A673 (cell line): ENCODE measurements at regions not wholly inside any gene's neighbourhood (a gene's known extent, or its start where the extent isn't known, plus 50 kb on each side); places are given as distances from the start of the nearest gene placed in this dataset.

Experiments
- BruUV-seq: library from RNA; stranded (reverse); fragments of 400-500 nt; replicated peaks from 2 replicates; lab custom pipeline; 2021; lab: Mats Ljungman, UMichigan
- CTCF ChIA-PET: fragments of 300-600 bp; sonication (Branson Sonifier 250); formaldehyde crosslinking; loops from one replicate; lab custom pipeline; 2022; ENCODE audit warnings: antibody characterized with exemption; lab: Charles Lee
- POLR2A ChIA-PET: fragments of 300-600 bp; sonication (Branson Sonifier 250); formaldehyde crosslinking; loops from one replicate; lab custom pipeline; 2022; ENCODE audit warnings: antibody characterized with exemption; ENCODE audit not compliant: low non-redundant PET; lab: Charles Lee
- DNase-seq: peaks from one replicate; pipeline ENCODE4 v3.0.0-alpha.2; 2015; ENCODE audit warnings: low spot score
- H3K27ac ChIP-seq: fragments of 200-600 bp; sonication (generic); 2 replicates; pipeline ENCODE4 v1.5.1; 2016; ENCODE audit warnings: mixed run types, low read depth, mild to moderate bottlenecking, mixed read lengths, antibody characterized with exemption, low read length; ENCODE audit not compliant: poor library complexity, severe bottlenecking
- H3K27me3 ChIP-seq: fragments of 200-600 bp; sonication (generic); replicated peaks from 2 replicates; pipeline ENCODE4 v1.6.1; 2017; ENCODE audit warnings: mixed run types, low read depth, mild to moderate bottlenecking, mixed read lengths, antibody characterized with exemption, low read length; ENCODE audit not compliant: insufficient read depth, poor library complexity
- H3K36me3 ChIP-seq: fragments of 200-600 bp; sonication (generic); 2 replicates; pipeline ENCODE4 v1.6.1; 2016; ENCODE audit warnings: mixed run types, mild to moderate bottlenecking, mixed read lengths, antibody characterized with exemption, low read length; ENCODE audit not compliant: insufficient read depth, poor library complexity, severe bottlenecking
- H3K4me1 ChIP-seq: fragments of 200-600 bp; sonication (generic); 2 replicates; pipeline ENCODE4 v1.6.1; 2017; ENCODE audit warnings: mixed run types, mild to moderate bottlenecking, mixed read lengths, antibody characterized with exemption, low read length; ENCODE audit not compliant: insufficient read depth, poor library complexity, severe bottlenecking
- H3K4me3 ChIP-seq: fragments of 200-600 bp; sonication (generic); 2 replicates; pipeline ENCODE4 v1.5.1; 2016; ENCODE audit warnings: low read depth, mixed run types, mild to moderate bottlenecking, mixed read lengths, low read length; ENCODE audit not compliant: poor library complexity, severe bottlenecking
- H3K9me3 ChIP-seq: fragments of 200-600 bp; sonication (generic); 2 replicates; pipeline ENCODE4 v1.6.1; 2016; ENCODE audit warnings: mixed run types, low read depth, mild to moderate bottlenecking, mixed read lengths, antibody characterized with exemption, low read length; ENCODE audit not compliant: poor library complexity, severe bottlenecking
- CTCF ChIP-seq: fragments of 300-800, 200-600 bp; sonication (generic); conservative IDR thresholded peaks from 2 replicates; pipeline ENCODE4 v1.5.1; 2017; ENCODE audit warnings: low read depth, mild to moderate bottlenecking, antibody characterized with exemption, low read length, moderate library complexity, mixed read lengths
- EZH2 ChIP-seq: fragments of 200-600 bp; sonication (generic); IDR thresholded peaks from 2 replicates; pipeline ENCODE4 v1.6.1; 2017; ENCODE audit warnings: borderline replicate concordance, low read depth, mild to moderate bottlenecking, mixed read lengths, antibody characterized with exemption, low read length; ENCODE audit not compliant: poor library complexity, severe bottlenecking
- intact Hi-C: fragments of 100-400 bp; cut with micrococcal nuclease; formaldehyde crosslinking; loops from one replicate; pipeline ENCODE4 v1.10.0; 2022; ENCODE audit not compliant: unreplicated experiment

- ChIA-PET POLR2A (no interaction called here), CTCF (no interaction called here)
- no TSS peak for BruUV-seq
- Histone ChIP-seq H3K4me1 (peaks cover 25% of the 10 kb centered on the region), H3K27me3 (no peaks in the 10 kb centered on the region), H3K36me3 (no peaks in the 10 kb centered on the region), H3K27ac (no peak overlapping the region), H3K9me3 (no peaks in the 10 kb centered on the region), H3K4me3 (no peak overlapping the region)
- TF ChIP-seq EZH2, result no peak
- no peak for TF ChIP-seq CTCF
- intact Hi-C loops, result no loop called here
- no peak for DNase-seq
Measured at GRCh38 chr6:104418125-104418524, 441.6 kb downstream of the HACE1 start.

- ChIA-PET CTCF (no interaction called here), POLR2A (interaction anchor here (0.7 kb wide), 1 partner anchor 565 kb away, joined by 3 read pairs; no protein-coding TSS in a partner anchor)
- H3K27ac ChIP-seq, result no peak overlapping the region
- TF ChIP-seq CTCF (no peak), EZH2 (no peak)
- intact Hi-C loops, result no loop called here
- H3K4me3 ChIP-seq, result no peak overlapping the region
- H3K27me3 ChIP-seq, result no peaks in the 10 kb centered on the region
- H3K9me3 ChIP-seq, result no peaks in the 10 kb centered on the region
- no peaks in the 10 kb centered on the region for H3K4me1 ChIP-seq
- H3K36me3 ChIP-seq, result no peaks in the 10 kb centered on the region
- no peak for DNase-seq
- no TSS peak for BruUV-seq
Measured at GRCh38 chr6:104414723-104415122, 445.0 kb downstream of the HACE1 start.

GRCh38 chr6:104413767-104414166, 446.0 kb downstream of the HACE1 start:
- TF ChIP-seq CTCF (no peak), EZH2 (no peak)
- no peak overlapping the region for H3K27ac ChIP-seq
- H3K36me3 ChIP-seq, result no peaks in the 10 kb centered on the region
- DNase-seq, result no peak
- no peak overlapping the region for H3K4me3 ChIP-seq
- ChIA-PET CTCF (interaction anchor here (0.7 kb wide), 1 partner anchor 122 kb away, joined by 3 read pairs; no protein-coding TSS in a partner anchor), POLR2A (no interaction called here)
- no peaks in the 10 kb centered on the region for H3K9me3 ChIP-seq
- H3K4me1 ChIP-seq, result no peaks in the 10 kb centered on the region
- BruUV-seq, result no TSS peak
- no peaks in the 10 kb centered on the region for H3K27me3 ChIP-seq
- intact Hi-C loops, result no loop called here
